ENCODE measurements at regions not wholly inside any gene's neighbourhood (a gene's known extent, or its start where the extent isn't known, plus 50 kb on each side); places are given as distances from the start of the nearest gene placed in this dataset.

- H3K36me3 ChIP-seq = no peaks in the 10 kb centered on the region
- TF ChIP-seq, protein P1, sequence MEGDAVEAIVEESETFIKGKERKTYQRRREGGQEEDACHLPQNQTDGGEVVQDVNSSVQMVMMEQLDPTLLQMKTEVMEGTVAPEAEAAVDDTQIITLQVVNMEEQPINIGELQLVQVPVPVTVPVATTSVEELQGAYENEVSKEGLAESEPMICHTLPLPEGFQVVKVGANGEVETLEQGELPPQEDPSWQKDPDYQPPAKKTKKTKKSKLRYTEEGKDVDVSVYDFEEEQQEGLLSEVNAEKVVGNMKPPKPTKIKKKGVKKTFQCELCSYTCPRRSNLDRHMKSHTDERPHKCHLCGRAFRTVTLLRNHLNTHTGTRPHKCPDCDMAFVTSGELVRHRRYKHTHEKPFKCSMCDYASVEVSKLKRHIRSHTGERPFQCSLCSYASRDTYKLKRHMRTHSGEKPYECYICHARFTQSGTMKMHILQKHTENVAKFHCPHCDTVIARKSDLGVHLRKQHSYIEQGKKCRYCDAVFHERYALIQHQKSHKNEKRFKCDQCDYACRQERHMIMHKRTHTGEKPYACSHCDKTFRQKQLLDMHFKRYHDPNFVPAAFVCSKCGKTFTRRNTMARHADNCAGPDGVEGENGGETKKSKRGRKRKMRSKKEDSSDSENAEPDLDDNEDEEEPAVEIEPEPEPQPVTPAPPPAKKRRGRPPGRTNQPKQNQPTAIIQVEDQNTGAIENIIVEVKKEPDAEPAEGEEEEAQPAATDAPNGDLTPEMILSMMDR (IDR thresholded peaks at IDR 0.05) = no peak
- TF ChIP-seq POLR2AphosphoS5 (IDR thresholded peaks at IDR 0.05) (no peak), POLR2A (IDR thresholded peaks at IDR 0.05) (no peak)
- no peaks in the 10 kb centered on the region for H3K4me1 ChIP-seq
- H3K9me3 ChIP-seq = no peaks in the 10 kb centered on the region
- no peak overlapping the region for H3K4me3 ChIP-seq
- DNase-seq (ENCODE audit: low spot score in 2 of 2) = no peak
- no peak overlapping the region for H3K27ac ChIP-seq
- intact Hi-C loops (cut with DNase I; ENCODE audit: low total_unique reads) = no loop called here
- H3K27me3 ChIP-seq = no peaks in the 10 kb centered on the region
These were observed 355.3 kb upstream of the ZNF385D start for GRCh38 chr3:22106213-22106896.

GRCh38 chr3:22111226-22111625, 360.2 kb upstream of the ZNF385D start:
- H3K4me1 ChIP-seq = no peaks in the 10 kb centered on the region
- H3K27me3 ChIP-seq = no peaks in the 10 kb centered on the region
- intact Hi-C loops (cut with DNase I; ENCODE audit: low total_unique reads) = no loop called here
- TF ChIP-seq POLR2A (IDR thresholded peaks at IDR 0.05) = no peak
- no peak for TF ChIP-seq POLR2AphosphoS5 (IDR thresholded peaks at IDR 0.05)
- TF ChIP-seq, protein P1 (IDR thresholded peaks at IDR 0.05) = no peak
- H3K27ac ChIP-seq = no peak overlapping the region
- no peaks in the 10 kb centered on the region for H3K9me3 ChIP-seq
- DNase-seq (ENCODE audit: low spot score in 2 of 2) = no peak
- no peak overlapping the region for H3K4me3 ChIP-seq
- H3K36me3 ChIP-seq = no peaks in the 10 kb centered on the region

DNA sequence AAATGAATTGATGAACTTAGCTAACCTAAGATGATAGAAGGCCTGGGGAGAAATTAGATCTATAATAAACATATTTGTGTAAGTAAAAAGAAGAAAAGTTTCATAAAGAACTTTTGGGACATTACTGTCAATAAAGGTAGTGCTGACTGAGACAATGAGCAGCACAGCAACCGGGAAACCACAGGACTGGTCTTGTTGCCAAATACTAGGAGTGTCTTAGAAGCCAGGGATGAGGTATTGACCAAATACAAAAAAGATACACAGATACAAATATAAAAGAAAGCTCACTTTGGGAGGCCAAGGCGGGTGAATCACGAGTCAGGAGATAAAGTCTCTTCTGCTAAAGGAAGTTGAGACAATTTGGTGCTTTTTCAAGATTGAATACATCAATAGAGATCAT, 362.4 kb upstream of the ZNF385D start:
- Histone ChIP-seq H3K36me3 (no peaks in the 10 kb centered on the region), H3K4me3 (no peak overlapping the region), H3K27ac (no peak overlapping the region), H3K27me3 (no peaks in the 10 kb centered on the region), H3K4me1 (no peaks in the 10 kb centered on the region), H3K9me3 (no peaks in the 10 kb centered on the region)
- DNase-seq (ENCODE audit: low spot score in 2 of 2) = no peak
- TF ChIP-seq, protein P1 (IDR thresholded peaks at IDR 0.05) = no peak
- TF ChIP-seq POLR2A (IDR thresholded peaks at IDR 0.05) = no peak
- intact Hi-C loops (cut with DNase I; ENCODE audit: low total_unique reads) = no loop called here

GRCh38 chr3:22115581-22115980, 364.6 kb upstream of the ZNF385D start:
- Histone ChIP-seq H3K9me3 (no peaks in the 10 kb centered on the region), H3K36me3 (no peaks in the 10 kb centered on the region), H3K27me3 (no peaks in the 10 kb centered on the region), H3K4me3 (no peak overlapping the region), H3K27ac (no peak overlapping the region), H3K4me1 (no peaks in the 10 kb centered on the region)
- intact Hi-C loops (cut with DNase I; ENCODE audit: low total_unique reads) = no loop called here
- TF ChIP-seq, protein P1 (IDR thresholded peaks at IDR 0.05) = no peak
- TF ChIP-seq POLR2AphosphoS5 (IDR thresholded peaks at IDR 0.05) = no peak
- DNase-seq (ENCODE audit: low spot score in 2 of 2) = no peak

DNA sequence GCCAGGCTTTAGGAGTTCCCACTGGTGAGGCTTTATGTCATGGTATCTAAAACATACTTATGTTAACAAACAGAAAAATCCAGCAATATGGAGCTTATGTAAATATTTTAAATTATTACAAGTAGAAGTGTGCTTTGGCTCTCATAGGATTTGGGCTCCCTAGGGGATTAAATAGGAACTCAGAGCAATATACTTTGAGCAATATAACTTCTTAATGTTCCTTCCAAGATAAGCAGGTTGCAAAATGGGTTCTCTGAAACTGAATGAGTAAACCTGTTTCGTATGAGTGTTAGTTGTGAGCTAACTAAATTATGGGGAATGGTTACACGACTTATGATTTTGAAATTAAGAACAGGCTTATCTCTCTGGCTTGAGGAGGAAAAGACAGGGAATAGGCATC, 366.1 kb upstream of the ZNF385D start:
- intact Hi-C loops (cut with DNase I; ENCODE audit: low total_unique reads) = no loop called here
- no peaks in the 10 kb centered on the region for H3K36me3 ChIP-seq

More for the DNA sequence above, 366.1 kb upstream of the ZNF385D start:
- TF ChIP-seq POLR2A (IDR thresholded peaks at IDR 0.05) (no peak), POLR2AphosphoS5 (IDR thresholded peaks at IDR 0.05) (no peak)
- TF ChIP-seq, protein P1 (IDR thresholded peaks at IDR 0.05) = no peak
- Histone ChIP-seq H3K27ac (no peak overlapping the region), H3K4me1 (no peaks in the 10 kb centered on the region), H3K4me3 (no peak overlapping the region), H3K27me3 (no peaks in the 10 kb centered on the region), H3K9me3 (no peaks in the 10 kb centered on the region)
- DNase-seq (ENCODE audit: low spot score in 2 of 2) = no peak
